ENCODE measurements at regions not wholly inside any gene's neighbourhood (a gene's known extent, or its start where the extent isn't known, plus 50 kb on each side); places are given as distances from the start of the nearest gene placed in this dataset.
A peak's percentile ranks its signal among the peaks of the same experiment; 100 is the strongest.

DNA sequence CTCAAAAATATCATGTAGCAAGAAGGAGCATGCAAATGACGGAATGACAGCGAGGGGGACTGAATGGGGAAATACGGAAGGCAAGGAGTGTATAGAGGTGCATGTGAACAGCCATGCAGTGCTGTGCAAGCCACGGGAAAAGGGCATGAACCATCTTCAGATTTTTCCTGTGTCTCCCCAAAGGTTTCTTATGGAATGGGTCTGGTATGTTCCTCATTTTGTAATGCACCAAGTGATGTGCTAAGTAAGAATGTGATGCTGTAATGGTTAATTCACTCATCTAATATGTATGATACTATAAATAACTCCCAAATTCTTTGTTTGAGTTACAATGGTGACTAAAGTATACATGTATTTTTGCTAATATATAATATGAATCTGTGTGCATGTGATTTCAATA lies 99.0 kb upstream of the DAB2 start:
- no peak for DNase-seq

DNA sequence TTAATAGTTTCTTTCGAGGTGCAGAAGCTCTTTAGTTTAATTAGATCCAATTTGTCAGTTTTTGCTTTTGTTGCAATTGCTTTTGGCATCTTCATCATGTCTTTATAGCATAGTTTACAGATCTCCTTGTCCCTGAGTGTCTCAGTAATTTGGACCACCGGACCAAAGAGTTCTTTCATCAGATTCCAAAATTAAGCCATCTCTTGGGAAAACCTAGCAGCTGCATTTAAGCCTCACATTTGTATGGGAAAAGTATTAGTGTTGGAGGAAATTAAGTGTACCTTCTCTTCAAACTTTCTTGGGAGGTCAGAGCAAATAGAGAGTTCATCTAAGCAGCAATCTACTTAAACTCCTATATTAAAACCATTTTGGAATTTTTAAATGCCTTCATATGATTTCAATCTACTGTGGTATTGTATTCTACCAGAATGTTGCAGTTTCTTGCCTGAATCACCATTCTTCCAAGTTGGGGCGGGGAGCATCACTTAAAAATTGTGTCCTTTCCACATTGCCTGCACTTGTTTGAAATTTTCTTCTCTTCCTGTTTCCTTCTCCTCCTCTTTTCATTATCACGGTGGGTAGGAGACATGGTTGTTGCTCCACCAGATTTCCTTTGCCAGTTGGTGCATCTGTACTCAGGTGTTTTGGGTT lies 97.3 kb upstream of the DAB2 start:
- DNase-seq, result no peak

DNA sequence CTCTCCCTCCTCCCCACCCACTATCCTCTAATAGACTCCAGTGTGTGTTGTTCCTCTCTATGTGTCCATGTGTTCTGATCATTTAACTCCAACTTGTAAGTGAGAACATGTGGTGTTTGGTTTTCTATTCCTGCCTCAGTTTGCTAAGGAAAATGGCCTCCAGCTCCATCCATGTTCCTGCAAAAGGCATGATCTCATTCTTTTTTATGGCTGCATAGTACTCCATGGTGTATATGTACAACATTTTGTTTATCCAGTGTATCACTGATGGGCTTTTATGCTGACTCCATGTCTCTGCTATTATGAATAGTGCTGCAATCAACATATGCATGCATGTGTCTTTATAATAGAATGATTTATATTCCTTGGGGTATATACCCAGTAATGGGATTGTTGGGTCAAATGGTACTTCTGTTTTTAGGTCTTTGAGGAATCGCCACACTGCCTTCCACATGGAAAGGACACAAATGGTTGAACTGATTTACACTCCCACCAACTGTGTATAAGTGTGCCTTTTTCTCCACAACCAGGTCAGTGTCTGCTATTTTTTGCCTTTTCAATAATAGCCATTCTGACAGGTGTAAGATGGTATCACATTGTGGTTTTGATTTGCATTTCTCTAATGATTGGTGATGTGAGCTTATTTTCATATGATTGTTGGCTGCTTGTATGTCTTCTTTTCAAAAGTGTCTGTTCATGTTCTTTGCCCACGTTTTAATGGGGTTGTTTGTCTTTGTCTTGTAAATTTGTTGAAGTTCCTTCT lies 96.5 kb upstream of the DAB2 start:
- DNase-seq, result no peak

DNA sequence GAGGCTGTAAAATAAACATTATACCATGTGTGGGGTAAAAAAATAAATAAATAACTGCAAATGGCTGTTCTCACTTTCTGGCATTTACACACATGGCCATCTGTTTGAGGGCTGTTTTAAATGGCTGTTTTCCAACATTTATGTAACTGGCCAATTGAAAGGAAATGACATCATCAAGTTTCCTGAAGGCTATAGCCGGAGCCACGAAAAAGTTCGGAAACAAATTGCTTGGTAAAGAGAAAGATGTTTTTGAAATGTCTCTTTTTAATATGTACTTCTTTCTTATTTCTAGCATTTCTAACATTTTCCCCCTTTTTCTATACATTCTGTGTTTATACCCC lies 95.4 kb upstream of the DAB2 start:
- no peak for DNase-seq

DNA sequence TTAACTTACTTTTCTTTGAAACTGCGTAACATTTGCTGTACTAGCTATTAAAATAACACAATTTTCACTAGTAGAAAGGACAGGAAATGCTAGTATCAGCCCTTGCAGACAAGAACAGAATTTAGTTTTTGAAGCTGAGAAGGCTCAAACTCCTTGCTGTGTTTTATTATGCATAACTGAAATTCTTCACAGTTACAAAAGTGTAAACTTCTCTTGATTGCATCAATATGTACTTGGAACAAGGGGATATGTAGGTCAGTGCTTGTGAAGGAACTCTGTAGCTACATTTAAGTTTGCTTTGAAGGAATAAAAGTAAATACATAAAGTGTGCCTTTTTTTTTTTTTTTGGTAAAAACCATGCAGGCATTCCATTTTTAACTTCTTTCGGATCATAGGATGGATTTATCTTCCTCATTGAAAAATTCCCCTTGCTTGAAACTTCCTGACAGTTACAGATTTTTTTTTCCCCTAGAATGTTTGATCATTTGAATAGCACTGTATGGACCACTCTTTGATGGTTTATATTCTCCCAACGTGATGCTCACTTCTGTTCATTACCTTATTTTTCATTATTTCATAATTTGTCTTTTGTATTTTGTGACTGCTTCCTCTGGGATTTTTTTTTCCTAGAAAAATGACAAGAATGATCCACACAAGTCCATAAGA lies 94.9 kb upstream of the DAB2 start:
- no peak for DNase-seq

DNA sequence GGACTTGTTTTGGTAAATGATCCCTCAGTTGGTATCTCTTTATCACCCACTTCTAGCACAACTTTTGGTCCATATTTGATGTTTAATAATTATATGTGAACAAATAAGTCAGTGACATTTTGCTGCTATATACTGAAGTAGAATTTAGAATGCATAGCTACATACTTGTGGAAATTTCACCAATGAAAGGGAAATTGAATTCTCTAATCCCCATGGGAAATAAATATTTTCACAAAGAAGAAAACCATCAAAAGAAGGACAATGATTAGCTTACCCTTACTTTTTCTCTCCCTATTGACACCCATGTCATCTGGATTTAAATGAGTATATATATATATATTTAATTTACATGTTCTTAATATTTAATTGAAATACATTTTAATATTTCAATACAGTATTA lies 94.3 kb upstream of the DAB2 start:
- DNase-seq, result no peak

DNA sequence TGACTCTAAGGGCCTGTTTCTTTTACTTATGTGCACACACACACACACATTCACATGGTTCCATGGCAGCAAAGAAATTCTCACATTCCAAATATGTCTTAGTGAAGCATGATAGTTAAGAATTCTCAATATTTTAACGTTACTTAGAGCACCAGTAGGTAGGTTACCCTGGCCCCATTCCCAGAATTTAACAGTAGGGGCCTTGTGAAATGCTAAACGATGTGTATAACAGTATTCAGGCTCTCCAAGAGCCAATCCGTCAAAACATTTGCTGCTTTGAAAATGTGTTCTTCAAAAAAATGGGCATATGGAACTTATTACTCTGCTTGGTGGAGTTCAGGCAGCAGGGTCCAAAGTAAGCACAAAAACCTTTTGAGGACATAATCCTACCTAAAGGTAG lies 93.7 kb upstream of the DAB2 start:
- no peak for DNase-seq

DNA sequence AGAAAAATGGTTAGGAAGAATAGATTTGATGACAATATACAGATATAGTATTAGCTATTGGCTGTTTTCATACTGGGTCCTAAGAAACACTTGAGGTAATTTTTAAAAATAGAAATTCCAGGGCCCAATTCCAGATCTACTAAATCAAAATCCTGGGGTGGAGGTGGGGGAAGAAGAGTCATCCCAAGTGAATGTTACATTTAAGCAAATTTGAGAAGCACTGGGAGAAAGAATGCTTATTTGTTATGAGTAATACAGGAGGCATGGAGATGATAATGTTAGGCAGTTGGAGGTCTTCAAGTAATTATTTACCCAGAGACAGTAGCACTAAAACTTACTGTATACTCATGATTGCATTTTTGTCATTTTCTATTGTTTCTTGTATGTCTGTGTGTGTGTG lies 93.0 kb upstream of the DAB2 start:
- DNase-seq, result no peak

DNA sequence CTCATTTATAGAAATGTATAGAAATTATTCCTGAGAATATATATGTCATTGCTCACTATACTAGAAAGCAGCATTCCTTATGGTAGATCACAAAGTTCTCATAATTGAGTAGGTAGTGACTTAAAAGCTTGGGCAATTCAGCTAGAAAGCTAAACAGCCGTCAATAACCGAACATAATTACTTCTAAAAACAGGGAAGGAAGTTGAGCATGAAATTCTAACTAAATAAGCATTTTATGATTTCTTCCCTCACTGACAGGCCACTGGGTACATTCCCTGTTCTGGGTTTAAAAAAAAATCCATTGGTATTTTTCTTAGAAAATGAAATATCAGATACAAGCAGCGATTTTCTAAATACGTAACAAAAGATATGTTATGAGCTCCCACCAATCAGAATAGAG lies 91.1 kb upstream of the DAB2 start:
- DNase-seq, result no peak

DNA sequence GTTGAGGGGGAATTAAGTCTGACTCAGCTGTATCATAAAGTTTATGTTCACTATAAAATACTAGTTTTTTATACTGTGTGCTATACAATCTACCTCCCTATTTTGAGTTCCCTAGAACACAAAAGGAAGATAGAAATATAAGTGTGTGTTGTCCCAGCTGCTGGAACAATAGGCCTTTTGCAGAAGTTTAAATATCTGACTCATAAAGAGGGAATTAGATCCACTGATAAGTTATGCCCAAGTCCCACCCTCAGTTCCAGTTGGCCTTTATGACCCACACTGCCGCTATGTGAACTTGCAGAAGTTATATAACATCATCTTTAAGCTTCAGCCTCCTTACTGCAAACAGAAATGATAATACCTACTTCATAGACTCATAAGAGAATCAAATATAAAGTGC lies 88.5 kb upstream of the DAB2 start:
- DNase-seq, result no peak

DNA sequence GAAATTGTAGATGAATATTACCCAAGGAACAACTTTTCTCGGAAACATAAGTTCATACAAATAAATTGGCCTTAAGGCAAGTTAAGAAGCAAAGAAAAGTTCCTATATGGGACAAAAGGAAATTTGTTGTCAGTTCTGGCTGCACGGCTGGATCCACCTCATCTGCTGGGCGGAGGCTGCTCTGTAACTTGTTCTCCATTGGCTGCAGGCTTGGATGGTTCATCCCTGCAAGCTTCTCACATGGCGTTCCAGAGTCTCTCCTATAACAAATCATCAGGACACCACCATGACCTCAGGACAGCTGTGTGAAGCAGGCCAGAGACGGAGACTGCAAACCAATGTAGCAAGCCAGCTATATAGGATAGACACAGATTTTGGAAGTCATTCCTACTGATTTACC lies 81.4 kb upstream of the DAB2 start:
- no peak for DNase-seq

DNA sequence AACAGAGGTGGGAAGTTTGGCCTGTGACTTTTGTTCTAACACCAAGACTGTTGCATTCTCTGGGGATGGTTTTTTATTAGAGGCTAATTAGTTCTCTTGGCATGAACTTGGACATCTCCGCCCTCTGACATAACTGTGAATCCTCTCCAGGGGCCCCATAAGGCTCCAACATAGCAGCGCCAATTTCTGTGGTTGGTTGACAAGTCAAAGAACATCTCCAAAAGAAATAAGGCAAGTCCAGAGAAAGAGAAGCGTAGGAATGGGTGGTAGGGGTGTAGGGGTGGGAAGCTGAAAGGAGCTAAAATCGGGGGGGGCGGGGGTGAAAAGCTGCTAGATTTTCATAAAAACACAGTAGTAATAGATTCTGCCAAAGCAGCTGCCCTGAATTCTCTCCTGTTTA lies 81.0 kb upstream of the DAB2 start:
- no peak for DNase-seq

DNA sequence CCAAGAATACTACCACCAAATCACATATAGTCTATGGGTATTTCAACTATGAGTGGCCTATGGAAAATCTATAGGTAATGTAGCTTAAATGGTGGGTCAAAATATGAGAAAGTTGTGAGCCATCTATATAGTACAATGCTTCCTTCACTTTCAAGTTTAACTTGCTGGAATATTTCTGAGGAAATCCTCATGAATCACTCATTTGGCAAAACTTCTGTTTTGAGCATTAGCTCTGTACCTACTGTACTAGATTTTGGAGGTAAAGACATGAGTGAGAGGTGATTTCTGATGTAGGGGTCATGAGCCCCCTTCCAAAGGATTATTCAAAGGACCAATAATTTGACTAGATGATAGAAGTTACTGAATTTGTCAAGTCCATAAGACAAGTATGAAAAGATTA lies 80.6 kb upstream of the DAB2 start:
- DNase-seq, result no peak

DNA sequence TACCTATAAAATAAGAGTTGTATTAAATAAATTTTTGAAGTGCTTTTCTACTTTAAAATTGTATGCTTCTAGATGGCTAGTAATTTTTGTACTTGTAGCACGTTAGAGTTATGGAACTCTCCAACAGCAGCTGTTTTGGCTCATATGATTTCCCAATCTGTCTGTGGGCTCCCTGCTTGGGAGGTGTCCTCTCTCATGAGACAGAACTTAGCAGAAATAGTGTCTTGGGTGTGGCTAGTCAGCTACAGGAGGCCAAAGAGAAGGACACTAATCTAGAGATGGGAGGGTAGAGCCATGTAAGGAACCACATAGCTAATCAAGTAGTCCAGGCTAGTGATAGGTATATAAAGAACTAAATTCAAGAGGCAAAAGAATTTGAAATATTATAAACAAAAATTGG lies 78.4 kb upstream of the DAB2 start:
- peak; percentile 53 for DNase-seq

DNA sequence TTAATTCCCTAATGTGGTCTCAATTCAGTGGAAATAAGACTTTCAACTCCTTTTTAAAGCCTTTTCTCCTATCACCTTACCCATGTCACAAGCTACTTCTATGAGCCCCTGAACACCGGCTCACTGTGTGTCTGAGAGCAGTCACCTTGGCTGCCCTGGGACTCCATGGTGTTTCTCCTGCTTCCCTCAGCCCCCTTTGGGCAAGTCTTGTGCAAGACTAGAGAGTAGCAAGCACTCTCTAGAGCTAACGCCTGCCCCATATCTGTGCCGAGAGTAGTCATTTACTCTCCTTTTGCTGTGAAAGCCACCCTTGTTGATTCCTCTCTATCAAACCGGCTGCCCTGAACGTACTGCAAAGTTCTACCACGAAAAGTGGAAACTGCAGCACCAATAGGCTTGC lies 77.9 kb upstream of the DAB2 start:
- DNase-seq, result no peak

DNA sequence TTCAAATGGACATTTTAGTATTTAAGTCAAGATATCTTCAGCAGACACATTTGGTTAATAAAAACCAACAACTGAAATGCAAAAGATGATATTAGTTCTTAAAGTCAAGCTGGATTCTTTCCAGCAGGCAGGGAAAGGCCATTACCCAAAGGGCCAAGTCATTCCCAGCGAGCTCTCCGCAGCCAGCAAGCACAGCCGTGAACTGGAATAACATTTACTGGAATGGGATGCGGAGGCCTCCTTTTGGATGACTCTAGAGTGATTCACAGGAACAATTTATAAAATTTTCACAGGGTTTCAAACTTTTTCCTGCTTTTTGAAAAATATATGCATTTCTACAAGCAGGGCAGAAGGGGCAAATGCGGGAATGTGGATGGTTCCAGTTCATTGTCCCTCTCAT lies 76.6 kb upstream of the DAB2 start:
- DNase-seq, result no peak

DNA sequence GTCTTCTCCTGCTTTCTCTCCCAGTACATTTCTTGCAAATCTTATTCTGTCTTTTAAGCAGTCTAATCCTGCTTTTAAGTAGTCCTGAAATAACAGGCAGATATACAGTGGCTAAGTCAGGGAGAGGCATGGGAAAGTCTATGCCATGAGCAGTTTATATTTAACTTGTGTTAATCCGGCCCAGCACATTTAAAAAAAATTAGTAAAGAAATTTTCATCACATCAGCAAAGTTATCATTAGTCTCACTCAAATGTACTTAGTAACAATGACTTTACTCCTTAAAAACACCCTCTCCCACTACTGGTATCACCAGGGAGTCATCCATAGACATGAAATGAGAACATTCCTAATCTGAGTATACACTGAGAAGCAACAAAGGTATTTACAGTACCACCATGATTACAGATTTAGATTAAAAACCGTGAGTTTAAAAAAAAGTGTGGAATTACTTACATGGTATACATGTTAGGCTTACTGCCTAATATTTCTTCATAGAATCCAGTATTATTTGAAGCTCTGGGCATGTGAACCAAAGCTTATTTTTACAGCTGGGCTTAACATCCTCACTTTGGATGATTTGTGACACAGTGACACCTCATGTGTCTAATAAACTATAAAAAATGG lies 75.9 kb upstream of the DAB2 start:
- no peak for DNase-seq

DNA sequence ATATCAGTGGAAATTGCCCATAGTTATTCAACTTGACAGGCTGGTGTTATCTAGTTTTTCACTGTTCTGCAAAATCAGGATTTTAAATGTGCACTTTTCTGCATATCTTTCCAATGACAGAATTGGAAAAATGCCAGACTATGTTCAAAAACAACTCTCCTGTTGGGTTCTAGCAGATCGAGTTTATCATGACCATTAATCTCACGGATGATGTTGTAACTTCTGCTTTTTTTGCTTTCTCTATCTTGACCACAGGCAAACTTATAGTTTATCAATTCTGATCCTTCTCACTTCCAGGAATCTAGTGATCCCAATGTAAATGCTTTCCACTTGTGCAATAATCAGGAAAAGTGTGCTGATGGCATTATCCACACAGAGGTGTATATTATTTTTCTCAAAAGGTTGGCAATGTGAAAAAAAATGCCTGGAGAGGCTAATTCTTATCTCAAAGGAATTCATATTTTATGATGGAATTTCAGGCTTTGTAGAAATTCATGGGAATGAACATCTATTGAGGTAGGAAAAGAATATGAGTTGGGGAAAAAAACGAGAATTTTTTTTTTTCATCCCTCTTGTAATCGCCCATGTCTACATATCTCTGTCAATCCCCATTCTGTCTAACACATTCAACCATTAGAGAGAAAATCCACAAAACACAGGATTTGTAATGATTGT lies 73.6 kb upstream of the DAB2 start:
- DNase-seq, result peak; percentile 94

DNA sequence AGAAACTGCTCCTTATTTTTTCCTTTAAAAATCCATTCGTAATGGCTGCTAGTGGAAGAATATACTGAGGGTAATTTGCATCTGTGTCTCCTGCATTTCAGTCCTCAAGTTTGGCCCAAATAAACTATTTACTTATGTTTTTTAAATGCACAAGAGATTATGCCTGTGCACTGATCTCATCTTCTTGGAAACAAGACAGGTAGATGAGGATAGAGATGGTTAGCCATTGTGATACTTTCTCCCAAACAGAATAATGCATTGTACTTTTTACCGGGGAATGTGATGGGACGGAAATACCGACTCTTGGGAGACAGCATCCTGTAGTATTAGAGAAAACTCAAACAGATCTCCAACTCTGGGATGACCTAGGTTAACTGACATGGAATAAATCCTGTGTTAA lies 72.5 kb upstream of the DAB2 start:
- DNase-seq, result no peak

DNA sequence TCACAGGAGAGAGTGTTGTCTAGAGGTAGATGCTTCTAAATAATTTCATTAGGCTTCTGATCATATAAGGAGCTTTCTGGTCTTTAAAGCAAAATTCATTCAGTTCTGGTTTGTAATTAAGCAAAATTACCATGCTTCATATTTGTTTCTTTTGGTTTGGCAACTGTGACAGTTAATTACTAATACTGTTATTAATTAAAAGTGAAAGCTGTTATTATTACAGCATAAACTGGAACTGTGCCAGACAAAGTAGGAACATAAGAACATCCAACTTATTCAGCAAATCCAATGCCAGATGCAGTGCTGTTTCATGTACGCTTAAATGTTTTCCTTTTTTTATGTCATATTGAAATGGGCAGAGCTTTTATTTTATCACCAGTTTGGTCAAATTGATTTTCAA lies 70.4 kb upstream of the DAB2 start:
- DNase-seq, result no peak

DNA sequence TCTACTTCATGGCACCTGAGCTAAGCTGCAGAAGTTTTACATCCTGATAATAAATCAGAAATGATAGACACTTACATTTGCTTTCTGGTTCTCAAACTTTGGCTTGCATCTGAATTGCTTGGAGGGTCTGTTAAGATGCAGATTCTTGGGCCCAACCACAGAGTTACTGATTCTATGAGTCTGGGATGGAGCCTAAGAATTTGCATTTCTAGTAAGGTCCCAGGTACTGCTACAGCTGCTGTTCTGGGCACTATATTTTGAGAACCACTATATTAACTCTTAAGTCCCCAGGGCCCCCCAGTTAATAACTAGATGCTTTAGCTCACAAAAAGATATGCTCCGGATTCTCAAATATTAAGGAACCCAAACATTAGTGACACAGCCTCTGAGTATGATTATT lies 69.8 kb upstream of the DAB2 start:
- DNase-seq, result no peak

DNA sequence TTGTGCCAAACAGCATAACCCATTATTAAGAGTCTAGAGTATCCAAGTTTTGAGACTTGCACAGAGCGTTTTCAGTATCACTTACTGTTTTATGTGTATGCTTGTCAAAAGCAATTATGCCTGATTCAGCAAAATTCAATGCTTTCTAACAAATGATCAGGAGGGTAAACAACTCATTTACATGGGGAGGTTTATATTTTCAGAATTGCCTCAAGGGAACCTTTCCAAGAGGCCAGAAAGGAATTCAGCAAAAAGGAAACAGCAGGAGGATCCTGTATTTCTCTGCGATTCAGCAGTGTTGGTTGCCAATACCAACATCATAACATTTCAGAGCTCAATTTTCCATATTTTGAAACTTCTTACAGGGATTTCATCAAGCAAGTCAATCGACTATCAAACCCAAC lies 69.3 kb upstream of the DAB2 start:
- no peak for DNase-seq

DNA sequence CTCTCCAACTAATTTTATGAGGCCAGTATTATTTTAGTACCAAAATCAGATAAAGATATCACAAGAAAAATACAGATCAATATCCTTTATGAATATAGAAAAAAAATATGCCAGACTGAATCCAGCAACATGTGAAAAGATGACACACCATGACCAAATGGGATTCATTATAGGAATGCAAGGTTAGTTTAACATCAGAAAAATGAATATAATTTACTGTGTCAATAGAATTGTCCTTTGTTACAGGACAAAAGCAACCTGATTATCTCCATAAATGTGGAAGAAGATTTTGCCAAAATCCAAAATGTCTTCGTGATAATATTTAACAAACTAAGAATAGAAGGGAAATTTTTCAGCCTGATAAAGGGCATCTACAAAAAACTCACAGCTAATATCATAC lies 66.4 kb upstream of the DAB2 start:
- DNase-seq, result no peak

DNA sequence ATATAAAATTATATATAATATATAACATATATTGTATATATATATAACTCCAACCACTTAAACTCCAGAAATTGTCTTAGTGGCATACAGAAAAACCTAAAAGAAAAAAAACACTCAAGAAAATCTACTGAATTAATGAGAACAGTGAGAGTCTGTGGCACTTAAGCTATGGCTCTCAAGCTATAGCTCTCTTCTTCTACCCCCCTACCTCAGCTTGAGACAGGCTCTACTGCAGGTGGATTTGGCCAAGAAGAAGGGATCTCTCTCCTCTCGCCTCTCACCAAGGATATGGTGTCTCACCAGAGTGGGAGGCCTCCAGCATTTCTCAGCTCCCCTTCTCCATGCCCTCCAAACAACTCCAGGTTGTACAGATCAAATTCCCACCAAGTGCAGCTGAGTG lies 64.5 kb upstream of the DAB2 start:
- no peak for DNase-seq

Data from OCI-M1 (cell line).